Testis (tissue), 2 donors: ENCODE measurements at regions not wholly inside any gene's neighbourhood (a gene's known extent, or its start where the extent isn't known, plus 50 kb on each side); places are given as distances from the start of the nearest gene placed in this dataset.

Experiments
- POLR2A ChIP-seq: fragments of 450-650 bp; IDR thresholded peaks from one replicate; pipeline ENCODE4 v1.6.1; 2017; ENCODE audit warnings: antibody characterized with exemption, mild to moderate bottlenecking, moderate library complexity
- TF ChIP-seq, protein P1 (sequence below), 3 experiments: fragments of 450-650 bp in 2 of 3; fragments of 200-600 bp in 1 of 3; sonication (generic) in 1 of 3; IDR thresholded peaks; one replicate each; pipeline ENCODE4 v1.5.1; 2016 to 2019; ENCODE audit warnings: antibody characterized with exemption in 3 of 3, mild to moderate bottlenecking in 2 of 3, moderate library complexity in 1 of 3

GRCh38 chr9:85142968-85143367, 473.4 kb downstream of the NTRK2 start:
- no peak for TF ChIP-seq POLR2A
- TF ChIP-seq, protein P1, sequence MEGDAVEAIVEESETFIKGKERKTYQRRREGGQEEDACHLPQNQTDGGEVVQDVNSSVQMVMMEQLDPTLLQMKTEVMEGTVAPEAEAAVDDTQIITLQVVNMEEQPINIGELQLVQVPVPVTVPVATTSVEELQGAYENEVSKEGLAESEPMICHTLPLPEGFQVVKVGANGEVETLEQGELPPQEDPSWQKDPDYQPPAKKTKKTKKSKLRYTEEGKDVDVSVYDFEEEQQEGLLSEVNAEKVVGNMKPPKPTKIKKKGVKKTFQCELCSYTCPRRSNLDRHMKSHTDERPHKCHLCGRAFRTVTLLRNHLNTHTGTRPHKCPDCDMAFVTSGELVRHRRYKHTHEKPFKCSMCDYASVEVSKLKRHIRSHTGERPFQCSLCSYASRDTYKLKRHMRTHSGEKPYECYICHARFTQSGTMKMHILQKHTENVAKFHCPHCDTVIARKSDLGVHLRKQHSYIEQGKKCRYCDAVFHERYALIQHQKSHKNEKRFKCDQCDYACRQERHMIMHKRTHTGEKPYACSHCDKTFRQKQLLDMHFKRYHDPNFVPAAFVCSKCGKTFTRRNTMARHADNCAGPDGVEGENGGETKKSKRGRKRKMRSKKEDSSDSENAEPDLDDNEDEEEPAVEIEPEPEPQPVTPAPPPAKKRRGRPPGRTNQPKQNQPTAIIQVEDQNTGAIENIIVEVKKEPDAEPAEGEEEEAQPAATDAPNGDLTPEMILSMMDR (IDR thresholded peaks at IDR 0.05), result peak in 2 of 3 experiments; percentile 50 to 59
